NOMO-1 treated with DMSO at 0.1 percent for 48 hours (cell line): ENCODE measurements at regions not wholly inside any gene's neighbourhood (a gene's known extent, or its start where the extent isn't known, plus 50 kb on each side); places are given as distances from the start of the nearest gene placed in this dataset.

Experiments used
- DNase-seq: peaks from one replicate; lab custom pipeline; 2025; ENCODE audit not compliant: unreplicated experiment; lab: John Stamatoyannopoulos, UW

- DNase-seq = no peak
Observed at GRCh38 chr9:80571953-80572352, 1000.2 kb downstream of the TLE4 start.

- no peak for DNase-seq
Observed at GRCh38 chr9:80569236-80569635, 997.5 kb downstream of the TLE4 start.

- no peak for DNase-seq
Observed at GRCh38 chr9:80561526-80561925, 989.8 kb downstream of the TLE4 start.

GRCh38 chr9:80560976-80561375, 989.2 kb downstream of the TLE4 start:
- no peak for DNase-seq

- no peak for DNase-seq
Observed at GRCh38 chr9:80557256-80557655, 985.5 kb downstream of the TLE4 start.

- DNase-seq = no peak
Observed at GRCh38 chr9:80556631-80557030, 984.9 kb downstream of the TLE4 start.

- no peak for DNase-seq
Observed at GRCh38 chr9:80555782-80556325, 984.1 kb downstream of the TLE4 start.

GRCh38 chr9:80554856-80555255, 983.1 kb downstream of the TLE4 start:
- no peak for DNase-seq

GRCh38 chr9:80554301-80554700, 982.5 kb downstream of the TLE4 start:
- DNase-seq = no peak

GRCh38 chr9:80552931-80553330, 981.2 kb downstream of the TLE4 start:
- no peak for DNase-seq

- DNase-seq = no peak
Observed at GRCh38 chr9:80550181-80550580, 978.4 kb downstream of the TLE4 start.

GRCh38 chr9:80547613-80548012, 975.8 kb downstream of the TLE4 start:
- no peak for DNase-seq

- DNase-seq = no peak
Observed at GRCh38 chr9:80540387-80540786, 968.6 kb downstream of the TLE4 start.

- no peak for DNase-seq
Observed at GRCh38 chr9:80538976-80539375, 967.2 kb downstream of the TLE4 start.

GRCh38 chr9:80522465-80522864, 950.7 kb downstream of the TLE4 start:
- no peak for DNase-seq

GRCh38 chr9:80521151-80521550, 949.4 kb downstream of the TLE4 start:
- DNase-seq = no peak

GRCh38 chr9:80520231-80520630, 948.5 kb downstream of the TLE4 start:
- DNase-seq = no peak

- no peak for DNase-seq
Observed at GRCh38 chr9:80518441-80518840, 946.7 kb downstream of the TLE4 start.

- no peak for DNase-seq
Observed at GRCh38 chr9:80516679-80517078, 944.9 kb downstream of the TLE4 start.

GRCh38 chr9:80509358-80509757, 937.6 kb downstream of the TLE4 start:
- no peak for DNase-seq

- no peak for DNase-seq
Observed at GRCh38 chr9:80507611-80508010, 935.8 kb downstream of the TLE4 start.

GRCh38 chr9:80504601-80505230, 933.0 kb downstream of the TLE4 start:
- DNase-seq = no peak

- no peak for DNase-seq
Observed at GRCh38 chr9:80503671-80504281, 932.0 kb downstream of the TLE4 start.
